ENCODE measurements at regions not wholly inside any gene's neighbourhood (a gene's known extent, or its start where the extent isn't known, plus 50 kb on each side); places are given as distances from the start of the nearest gene placed in this dataset.
"Not testable (repeated sequence)": the region's sequence is repeated elsewhere in the genome, so short reads cannot be mapped to it uniquely, and the experiment has no call there.

- DNase-seq: no peak
Measured at GRCh38 chr4:20046931-20047677, 204.6 kb upstream of the SLIT2 start.

DNA sequence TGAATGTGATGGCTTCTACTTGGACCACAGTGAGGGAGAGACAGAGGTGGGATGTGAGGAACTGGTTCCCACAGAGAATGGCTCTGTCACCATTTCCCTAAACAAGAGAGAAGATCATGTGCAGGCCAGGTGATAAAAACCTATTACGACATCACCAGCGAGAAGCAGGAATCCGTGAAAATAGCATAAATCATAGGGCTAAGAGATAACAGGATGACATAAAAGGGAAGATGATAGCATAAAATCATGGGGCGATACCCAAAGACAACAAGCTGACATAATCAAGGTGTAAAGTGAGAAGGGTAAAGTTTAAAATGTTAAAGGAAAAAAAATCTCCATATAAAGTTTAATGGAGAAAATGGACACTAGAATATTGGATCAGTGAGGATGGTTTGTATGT lies 205.5 kb upstream of the SLIT2 start:
- no peak for DNase-seq

- no peak for DNase-seq
Measured at GRCh38 chr4:20044966-20045365, 206.7 kb upstream of the SLIT2 start.

DNA sequence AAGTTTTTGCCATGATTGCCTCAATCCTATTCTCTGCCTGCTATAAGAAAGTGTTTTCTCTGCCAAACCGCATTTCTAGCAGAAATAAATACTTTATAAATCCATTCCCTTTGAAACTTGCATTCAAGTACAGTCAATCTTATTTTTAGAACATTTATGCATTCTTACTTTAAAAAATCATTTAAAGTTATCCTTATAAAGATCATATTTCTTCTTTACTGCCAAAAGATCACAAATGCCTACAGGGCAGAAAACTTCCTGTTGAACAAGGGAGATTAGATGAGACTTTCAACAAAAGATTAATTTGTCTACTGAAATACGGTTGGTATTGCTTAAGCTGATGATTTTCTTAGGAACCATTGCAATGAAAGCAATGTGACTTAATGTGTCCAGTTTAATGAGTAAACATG lies 207.2 kb upstream of the SLIT2 start:
- no peak for DNase-seq

DNA sequence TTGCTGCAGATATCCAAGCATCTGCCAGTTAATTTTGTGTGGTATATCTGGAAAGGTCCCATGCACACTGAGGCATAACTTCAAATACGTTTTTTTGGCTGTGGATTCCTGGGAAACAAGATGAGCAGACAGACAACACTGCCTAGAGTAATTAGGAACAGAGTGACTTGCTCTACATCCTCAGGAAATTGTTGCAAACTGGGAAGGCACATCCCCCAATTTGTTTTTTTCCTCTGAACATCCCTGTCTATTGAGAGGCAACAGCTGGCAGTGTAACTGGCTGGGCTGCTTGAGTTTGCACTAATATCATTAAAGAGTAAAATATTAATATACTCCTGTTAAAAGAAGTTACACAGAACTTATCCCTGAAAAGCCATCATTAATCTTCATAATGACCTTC lies 207.7 kb upstream of the SLIT2 start:
- no peak for DNase-seq

DNA sequence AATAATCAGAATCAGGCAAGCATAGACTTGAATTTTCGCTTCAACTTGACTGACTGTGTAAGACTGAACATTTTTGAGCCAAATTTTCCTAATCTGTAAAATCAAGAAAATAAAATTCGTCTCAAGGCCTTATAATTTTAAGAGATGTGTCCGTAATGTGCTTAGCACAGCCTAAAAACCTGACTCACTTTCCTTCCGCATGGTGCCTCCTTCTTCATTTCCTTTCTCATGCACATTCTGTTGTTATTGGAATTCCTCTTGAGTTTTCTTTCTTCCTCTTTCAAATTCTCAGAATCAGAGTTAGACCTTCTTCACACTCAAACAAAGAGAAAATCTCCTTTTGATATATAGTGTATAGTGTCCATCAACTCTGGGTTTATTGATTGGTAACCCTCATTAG lies 208.9 kb upstream of the SLIT2 start:
- DNase-seq: no peak

DNA sequence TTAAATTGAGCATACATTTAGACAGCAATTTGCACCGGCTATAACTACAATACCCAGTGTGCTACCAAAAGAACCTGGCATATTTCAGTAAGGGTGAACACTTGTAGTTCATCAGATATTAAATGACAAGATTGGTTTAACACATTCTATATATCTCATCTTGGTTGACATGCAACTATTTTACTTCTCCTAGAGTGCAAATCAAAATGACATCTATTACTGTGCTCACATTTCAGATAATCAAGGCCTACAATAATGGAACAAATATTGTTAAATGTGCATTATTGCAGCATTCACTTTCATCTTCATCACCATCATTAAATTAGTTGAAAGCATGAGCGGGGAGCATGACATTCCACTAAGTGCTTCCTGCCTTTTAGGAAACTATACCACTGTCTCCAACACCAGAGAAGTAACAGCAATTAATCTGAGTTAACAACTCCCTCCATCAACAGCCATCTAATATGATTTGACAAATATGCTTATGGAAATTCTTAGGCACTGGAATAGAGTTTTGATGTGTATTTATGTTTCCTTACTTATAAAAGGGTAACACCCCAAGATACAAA lies 209.8 kb upstream of the SLIT2 start:
- no peak for DNase-seq

- no peak for DNase-seq
Measured at GRCh38 chr4:20037745-20038144, 214.0 kb upstream of the SLIT2 start.

DNA sequence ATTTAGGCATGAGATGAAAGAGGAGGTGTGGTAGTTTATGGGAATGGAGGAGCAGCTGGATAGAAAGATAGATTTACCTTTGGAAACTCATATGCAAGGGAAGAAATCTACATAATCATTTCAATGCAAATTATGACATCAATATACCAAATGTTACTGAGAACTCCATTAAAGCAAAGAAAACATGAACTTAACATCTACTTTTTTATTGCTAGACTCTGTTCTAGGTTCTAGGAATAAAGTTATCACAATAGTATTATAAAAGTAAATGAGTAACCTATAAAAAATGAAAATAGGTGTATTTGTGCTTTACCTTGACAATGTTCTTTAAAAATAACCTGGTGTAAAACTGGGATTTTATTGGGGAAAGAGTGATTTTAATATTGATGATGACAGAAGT lies 221.6 kb upstream of the SLIT2 start:
- DNase-seq: no peak

DNA sequence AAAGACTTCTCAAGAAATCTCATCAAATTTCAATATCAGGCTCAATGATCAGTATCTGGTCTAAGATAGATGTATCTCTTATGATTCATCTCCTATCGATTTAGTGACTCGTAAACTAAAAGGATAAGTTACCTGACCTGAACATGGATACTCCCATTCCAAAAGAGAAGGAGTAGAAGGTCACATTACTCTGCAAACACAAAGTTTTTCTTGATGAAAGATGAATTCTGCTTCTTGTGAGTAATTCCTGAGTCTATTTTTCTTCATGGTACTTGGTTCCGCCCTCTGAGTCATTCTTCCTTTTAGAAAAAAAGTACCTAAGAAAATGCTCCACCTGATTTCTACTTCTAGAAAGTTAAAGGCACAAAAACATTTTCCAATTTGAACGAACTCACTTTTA lies 223.1 kb upstream of the SLIT2 start:
- no peak for DNase-seq

DNA sequence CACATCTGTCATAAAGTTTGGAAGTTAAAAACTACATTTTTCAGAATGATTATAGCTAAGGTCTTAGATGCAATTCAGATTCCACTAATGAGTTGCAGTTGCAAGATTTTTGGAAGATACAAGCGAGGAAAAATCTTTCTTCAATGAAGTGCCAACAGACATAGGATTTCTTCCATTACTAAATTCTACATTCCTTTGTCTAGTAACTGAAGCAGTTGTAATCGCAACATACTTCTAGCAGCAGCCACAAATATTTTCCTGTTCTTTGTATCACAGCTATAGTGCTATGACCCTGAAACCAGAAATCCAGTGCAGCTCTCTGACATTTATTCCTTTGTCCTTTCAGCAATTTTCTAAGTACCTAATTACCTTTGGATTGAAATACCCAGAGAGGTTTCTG lies 225.2 kb upstream of the SLIT2 start:
- DNase-seq: no peak

GRCh38 chr4:20022471-20022870 lies 229.2 kb upstream of the SLIT2 start:
- DNase-seq: no peak

GRCh38 chr4:20020056-20020455 lies 231.6 kb upstream of the SLIT2 start:
- no peak for DNase-seq

- DNase-seq: no peak
Measured at GRCh38 chr4:20019310-20020015, 232.2 kb upstream of the SLIT2 start.

- DNase-seq: no peak
Measured at GRCh38 chr4:20017777-20018115, 234.0 kb upstream of the SLIT2 start.

DNA sequence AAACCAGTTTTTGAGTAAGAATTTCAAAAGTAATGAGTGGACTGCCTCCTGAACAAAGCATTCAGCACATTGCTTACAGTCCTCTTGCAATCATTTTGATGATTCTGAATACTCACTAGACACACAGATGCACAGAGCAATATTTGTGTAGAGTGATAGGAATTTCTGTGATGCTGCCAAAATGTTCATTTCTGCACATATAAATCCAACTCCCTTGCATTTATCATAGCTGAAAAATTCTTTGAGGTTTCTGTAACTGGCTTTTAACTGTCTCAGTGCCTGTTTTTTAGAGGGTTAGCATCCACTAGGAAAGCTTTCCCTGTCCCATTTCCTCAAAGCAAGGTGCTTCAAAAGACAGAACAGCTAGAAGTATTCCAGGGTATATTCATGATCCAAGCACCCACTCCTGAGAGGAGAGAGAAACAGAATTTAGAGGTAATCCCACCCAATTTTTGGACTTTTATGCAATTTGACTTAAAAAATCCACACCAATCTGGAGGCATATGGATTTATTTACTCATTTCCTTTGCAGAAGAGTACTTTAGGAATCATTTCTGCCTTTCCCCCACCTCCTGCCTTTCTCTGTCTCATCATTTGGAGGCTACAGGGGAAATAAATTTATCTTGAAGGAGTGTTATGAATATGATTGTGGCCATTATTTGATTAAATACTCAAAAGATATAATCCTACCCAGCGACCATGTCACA lies 234.5 kb upstream of the SLIT2 start:
- DNase-seq: no peak

- DNase-seq: no peak
Measured at GRCh38 chr4:20015636-20016224, 236.0 kb upstream of the SLIT2 start.

- not testable (repeated sequence) for DNase-seq
Measured at GRCh38 chr4:20003836-20004558, 247.7 kb upstream of the SLIT2 start.

DNA sequence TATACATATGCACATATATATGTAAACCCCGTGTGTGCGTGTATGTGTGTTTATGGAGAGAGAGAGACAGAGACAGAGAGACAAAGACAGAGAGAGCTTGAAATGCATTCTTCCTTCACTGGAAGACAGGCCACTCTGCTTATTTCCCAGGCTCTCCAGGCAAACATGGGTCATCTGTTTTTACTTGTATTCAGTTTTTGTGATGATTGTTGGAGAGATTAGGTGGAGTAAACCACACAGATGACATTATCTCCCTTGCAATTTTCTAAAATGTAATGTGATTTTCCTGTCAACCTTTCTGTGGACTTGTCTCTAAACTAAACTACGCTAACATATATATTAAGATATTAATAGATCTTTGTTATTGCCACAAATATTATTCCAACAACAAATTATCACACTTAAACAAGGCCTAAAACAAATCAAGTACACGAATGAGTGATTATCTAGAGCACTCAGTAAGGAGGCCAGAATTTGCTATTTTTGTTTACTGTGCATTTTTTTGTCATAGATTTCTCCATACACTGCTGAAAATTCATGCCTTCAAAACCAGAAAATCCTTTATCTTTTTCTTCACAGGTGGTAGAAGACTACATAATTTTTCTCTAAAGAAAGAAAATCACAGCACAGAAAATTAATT lies 251.8 kb upstream of the SLIT2 start:
- DNase-seq: no peak

DNA sequence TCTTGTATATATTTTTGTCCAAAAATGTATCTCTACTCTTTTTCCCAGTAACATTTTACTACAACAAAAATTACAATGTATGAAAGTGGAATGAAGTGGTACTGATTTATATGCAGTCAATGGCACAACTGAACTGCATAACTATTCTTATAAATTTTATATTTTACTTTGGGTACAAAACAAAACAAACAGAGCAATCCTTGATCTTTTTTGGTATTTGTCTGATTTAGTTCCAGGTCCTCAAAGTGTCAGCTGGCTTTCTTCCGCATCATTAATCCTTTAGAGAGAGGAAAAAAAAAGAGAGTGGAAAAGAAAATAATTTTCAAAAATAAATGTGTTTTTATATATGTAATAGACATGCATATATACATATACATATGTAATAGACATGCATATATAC lies 252.4 kb upstream of the SLIT2 start:
- DNase-seq: no peak

- no peak for DNase-seq
Measured at GRCh38 chr4:19993242-19993641, 258.5 kb upstream of the SLIT2 start.

GRCh38 chr4:19992471-19993093 lies 259.1 kb upstream of the SLIT2 start:
- DNase-seq: no peak

Measured in effector CD8-positive, alpha-beta T cell (primary cell).